ENCODE measurements at regions not wholly inside any gene's neighbourhood (a gene's known extent, or its start where the extent isn't known, plus 50 kb on each side); places are given as distances from the start of the nearest gene placed in this dataset.

DNA sequence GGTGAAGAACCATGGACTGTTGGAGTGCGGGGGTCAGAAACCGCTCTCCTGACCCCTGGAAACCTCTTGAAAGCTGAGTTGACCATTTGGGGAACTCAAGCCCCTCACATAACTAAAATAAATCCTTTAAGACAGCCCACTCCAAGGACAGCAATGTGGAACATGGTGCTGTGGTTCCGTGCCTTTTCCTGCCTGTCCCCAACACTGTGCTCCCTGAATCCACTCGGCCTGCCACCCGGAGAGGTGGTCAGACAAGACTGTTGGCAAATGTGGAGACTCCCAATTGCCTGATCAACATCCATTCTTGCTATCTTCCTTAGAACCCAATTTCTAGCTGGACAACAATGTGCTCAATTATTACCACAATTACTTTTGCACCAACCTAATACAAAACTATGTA is 286.0 kb downstream of the NPHP4 start:
- Histone ChIP-seq H3K4me3 (ENCODE audit: control insufficient read depth in 1 of 7, extremely low read depth in 1 of 7, insufficient read depth in 4 of 7, low read depth in 2 of 7, low read length in 6 of 7) (no peak overlapping the region), H3K27ac (ENCODE audit: insufficient read depth in 1 of 2, low read depth in 1 of 2, low read length in 2 of 2, poor library complexity in 1 of 2, severe bottlenecking in 2 of 2) (no peak overlapping the region), H3K27me3 (replicated peaks in 2 of 5; ENCODE audit: control insufficient read depth in 4 of 5, insufficient read depth in 5 of 5, low read length in 4 of 5) (peaks cover 0 to 5% (median 0%) of the 10 kb centered on the region in 5 experiments), H3K36me3 (ENCODE audit: control insufficient read depth in 4 of 4, insufficient read depth in 4 of 4, low read length in 3 of 4) (no peaks in the 10 kb centered on the region), H3K4me1 (ENCODE audit: control extremely low read depth in 1 of 4, control insufficient read depth in 4 of 4, insufficient read depth in 4 of 4, low read length in 3 of 4) (no peaks in the 10 kb centered on the region), H3K9me3 (ENCODE audit: control extremely low read depth in 1 of 5, control insufficient read depth in 4 of 5, insufficient read depth in 2 of 5, low read depth in 1 of 5, low read length in 4 of 5) (peaks cover 0 to 4% (median 0%) of the 10 kb centered on the region in 5 experiments)
- POLR2A ChIA-PET = no interaction called here
- CTCF ChIA-PET = no interaction called here
- DNase-seq = no peak
- 97% methylated on average over 5 of the region's 5 CpGs for WGBS (ENCODE audit: insufficient coverage)

- Histone ChIP-seq H3K4me1 (ENCODE audit: control extremely low read depth in 1 of 4, control insufficient read depth in 4 of 4, insufficient read depth in 4 of 4, low read length in 3 of 4) (no peaks in the 10 kb centered on the region), H3K4me3 (ENCODE audit: control insufficient read depth in 1 of 7, extremely low read depth in 1 of 7, insufficient read depth in 4 of 7, low read depth in 2 of 7, low read length in 6 of 7) (no peak overlapping the region), H3K9me3 (ENCODE audit: control extremely low read depth in 1 of 5, control insufficient read depth in 4 of 5, insufficient read depth in 2 of 5, low read depth in 1 of 5, low read length in 4 of 5) (peaks cover 0 to 4% (median 0%) of the 10 kb centered on the region in 5 experiments), H3K36me3 (ENCODE audit: control insufficient read depth in 4 of 4, insufficient read depth in 4 of 4, low read length in 3 of 4) (no peaks in the 10 kb centered on the region), H3K27me3 (replicated peaks in 2 of 5; ENCODE audit: control insufficient read depth in 4 of 5, insufficient read depth in 5 of 5, low read length in 4 of 5) (peaks cover 0 to 5% (median 0%) of the 10 kb centered on the region in 5 experiments), H3K27ac (ENCODE audit: insufficient read depth in 1 of 2, low read depth in 1 of 2, low read length in 2 of 2, poor library complexity in 1 of 2, severe bottlenecking in 2 of 2) (no peak overlapping the region)
- WGBS (ENCODE audit: insufficient coverage) = 97% methylated on average over 4 of the region's 10 CpGs
- CTCF ChIA-PET = no interaction called here
- POLR2A ChIA-PET = no interaction called here
- no peak for DNase-seq
These were observed 286.5 kb downstream of the NPHP4 start for GRCh38 chr1:5705751-5706150.

DNA sequence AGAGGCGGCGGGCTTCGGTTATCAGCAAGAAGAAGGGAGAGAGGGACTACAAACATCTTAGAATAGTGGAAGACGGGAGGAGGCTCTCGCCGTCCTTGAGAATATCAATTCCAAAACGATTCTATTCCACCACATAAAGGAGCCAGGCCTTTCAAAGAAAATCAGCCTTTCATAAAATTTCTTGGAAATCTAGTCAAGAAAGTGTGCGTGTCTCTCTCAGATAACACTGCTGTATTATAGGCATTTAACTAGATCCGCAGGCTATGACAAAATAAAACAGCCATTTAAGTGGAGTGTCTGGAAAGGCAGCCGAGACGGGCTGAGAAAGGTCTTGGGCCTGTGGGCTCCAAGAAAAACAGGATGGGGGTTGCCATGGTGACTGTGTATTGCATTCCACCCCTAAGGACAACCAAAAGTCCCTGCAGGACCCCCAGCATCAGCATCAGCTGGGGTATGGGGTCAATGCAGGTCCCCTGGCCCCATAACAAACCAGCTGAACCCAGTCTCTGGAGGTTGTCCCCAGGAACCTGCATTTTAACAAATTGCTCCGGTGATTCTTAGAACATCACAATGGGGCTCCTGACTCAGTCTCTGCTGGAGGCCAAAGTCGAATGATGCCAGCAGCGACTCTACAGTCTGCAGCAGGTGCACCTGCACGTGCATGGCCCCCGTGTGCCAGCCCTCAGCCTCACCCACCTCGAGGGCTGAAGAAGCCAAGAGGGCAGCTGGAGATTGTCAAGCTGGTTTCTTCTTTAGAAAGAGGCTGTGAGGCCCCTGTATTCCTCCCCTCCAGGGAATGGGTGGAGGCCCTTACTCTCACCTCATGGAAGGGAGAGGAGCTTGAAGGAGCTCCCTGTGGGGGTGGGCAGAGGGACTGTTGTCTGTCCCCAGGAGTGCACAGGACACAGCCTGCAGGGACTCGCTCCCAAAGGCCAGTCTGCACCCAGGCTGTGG is 287.4 kb downstream of the NPHP4 start:
- DNase-seq = no peak
- Histone ChIP-seq H3K36me3 (ENCODE audit: control insufficient read depth in 4 of 4, insufficient read depth in 4 of 4, low read length in 3 of 4) (no peaks in the 10 kb centered on the region), H3K9me3 (ENCODE audit: control extremely low read depth in 1 of 5, control insufficient read depth in 4 of 5, insufficient read depth in 2 of 5, low read depth in 1 of 5, low read length in 4 of 5) (no peaks in the 10 kb centered on the region), H3K27ac (ENCODE audit: insufficient read depth in 1 of 2, low read depth in 1 of 2, low read length in 2 of 2, poor library complexity in 1 of 2, severe bottlenecking in 2 of 2) (no peak overlapping the region), H3K27me3 (replicated peaks in 2 of 5; ENCODE audit: control insufficient read depth in 4 of 5, insufficient read depth in 5 of 5, low read length in 4 of 5) (peaks cover 0 to 5% (median 0%) of the 10 kb centered on the region in 5 experiments), H3K4me1 (ENCODE audit: control extremely low read depth in 1 of 4, control insufficient read depth in 4 of 4, insufficient read depth in 4 of 4, low read length in 3 of 4) (no peaks in the 10 kb centered on the region), H3K4me3 (ENCODE audit: control insufficient read depth in 1 of 7, extremely low read depth in 1 of 7, insufficient read depth in 4 of 7, low read depth in 2 of 7, low read length in 6 of 7) (no peak overlapping the region)
- ChIA-PET CTCF (no interaction called here), POLR2A (no interaction called here)
- WGBS (ENCODE audit: insufficient coverage) = 89% methylated on average over 15 of the region's 18 CpGs

DNA sequence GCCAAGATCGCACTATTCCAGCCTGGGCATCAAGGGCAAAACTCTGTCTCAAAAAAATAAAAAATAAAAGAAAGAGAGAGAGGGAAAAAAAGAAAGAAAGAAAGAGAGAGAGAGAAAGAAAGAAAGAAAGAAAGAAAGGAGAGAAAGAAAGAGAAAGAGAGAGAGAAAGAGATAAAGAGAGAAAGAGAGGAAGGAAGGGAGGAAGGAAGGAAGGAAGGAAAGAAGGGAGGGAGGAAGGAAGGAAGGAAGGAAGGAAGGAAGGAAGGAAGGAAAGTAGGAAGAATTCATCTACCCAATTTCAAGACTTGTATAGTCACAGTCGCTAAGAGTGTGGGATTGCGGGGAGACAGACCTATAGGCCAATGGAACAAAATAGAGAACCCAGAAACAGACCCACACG is 290.6 kb downstream of the NPHP4 start:
- Histone ChIP-seq H3K27me3 (replicated peaks in 2 of 5; ENCODE audit: control insufficient read depth in 4 of 5, insufficient read depth in 5 of 5, low read length in 4 of 5) (peaks cover 0 to 5% (median 0%) of the 10 kb centered on the region in 5 experiments), H3K9me3 (ENCODE audit: control extremely low read depth in 1 of 5, control insufficient read depth in 4 of 5, insufficient read depth in 2 of 5, low read depth in 1 of 5, low read length in 4 of 5) (no peaks in the 10 kb centered on the region), H3K27ac (ENCODE audit: insufficient read depth in 1 of 2, low read depth in 1 of 2, low read length in 2 of 2, poor library complexity in 1 of 2, severe bottlenecking in 2 of 2) (no peak overlapping the region), H3K36me3 (ENCODE audit: control insufficient read depth in 4 of 4, insufficient read depth in 4 of 4, low read length in 3 of 4) (no peaks in the 10 kb centered on the region), H3K4me1 (ENCODE audit: control extremely low read depth in 1 of 4, control insufficient read depth in 4 of 4, insufficient read depth in 4 of 4, low read length in 3 of 4) (peaks cover 0 to 8% (median 2%) of the 10 kb centered on the region in 4 experiments), H3K4me3 (ENCODE audit: control insufficient read depth in 1 of 7, extremely low read depth in 1 of 7, insufficient read depth in 4 of 7, low read depth in 2 of 7, low read length in 6 of 7) (no peak overlapping the region)
- CTCF ChIA-PET = no interaction called here
- 88% methylated on average over 3 of the region's 4 CpGs for WGBS (ENCODE audit: insufficient coverage)
- no peak for DNase-seq
- POLR2A ChIA-PET = no interaction called here

DNA sequence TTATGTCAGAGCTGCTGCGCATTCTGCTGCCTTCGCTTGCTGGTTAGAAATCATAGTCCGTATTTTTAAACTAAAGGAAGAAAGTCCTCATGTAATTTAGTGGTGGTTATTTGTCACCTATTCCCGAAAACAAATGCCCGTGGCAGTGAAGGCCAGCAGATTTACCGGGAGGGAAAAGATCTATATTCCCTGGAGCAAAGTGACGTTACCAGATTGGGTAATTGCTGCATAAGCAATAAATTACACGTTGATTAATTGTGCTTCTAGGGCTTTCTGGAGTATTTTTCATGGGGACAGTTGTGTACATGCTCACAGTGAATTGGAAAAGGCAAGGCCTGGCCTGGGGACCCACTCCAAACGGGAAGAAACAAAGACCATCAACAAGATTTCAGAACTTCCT is 298.7 kb downstream of the NPHP4 start:
- WGBS (ENCODE audit: insufficient coverage) = 95% methylated on average over 9 of the region's 9 CpGs
- no peak for DNase-seq
- H3K27ac ChIP-seq (ENCODE audit: insufficient read depth in 1 of 2, low read depth in 1 of 2, low read length in 2 of 2, poor library complexity in 1 of 2, severe bottlenecking in 2 of 2) = no peak overlapping the region
- H3K27me3 ChIP-seq (replicated peaks in 2 of 5; ENCODE audit: control insufficient read depth in 4 of 5, insufficient read depth in 5 of 5, low read length in 4 of 5) = peaks cover 0 to 10% (median 0%) of the 10 kb centered on the region in 5 experiments
- CTCF ChIA-PET = no interaction called here
- POLR2A ChIA-PET = no interaction called here
- H3K9me3 ChIP-seq (ENCODE audit: control extremely low read depth in 1 of 5, control insufficient read depth in 4 of 5, insufficient read depth in 2 of 5, low read depth in 1 of 5, low read length in 4 of 5) = no peaks in the 10 kb centered on the region
- no peaks in the 10 kb centered on the region for H3K36me3 ChIP-seq (ENCODE audit: control insufficient read depth in 4 of 4, insufficient read depth in 4 of 4, low read length in 3 of 4)
- no peak overlapping the region for H3K4me3 ChIP-seq (ENCODE audit: control insufficient read depth in 1 of 7, extremely low read depth in 1 of 7, insufficient read depth in 4 of 7, low read depth in 2 of 7, low read length in 6 of 7)
- H3K4me1 ChIP-seq (ENCODE audit: control extremely low read depth in 1 of 4, control insufficient read depth in 4 of 4, insufficient read depth in 4 of 4, low read length in 3 of 4) = peaks cover 0 to 8% (median 2%) of the 10 kb centered on the region in 4 experiments

- Histone ChIP-seq H3K4me1 (ENCODE audit: control extremely low read depth in 1 of 4, control insufficient read depth in 4 of 4, insufficient read depth in 4 of 4, low read length in 3 of 4) (peaks cover 0 to under 1% (median 0%) of the 10 kb centered on the region in 4 experiments), H3K27me3 (replicated peaks in 2 of 5; ENCODE audit: control insufficient read depth in 4 of 5, insufficient read depth in 5 of 5, low read length in 4 of 5) (peaks cover 0 to 10% (median 0%) of the 10 kb centered on the region in 5 experiments), H3K4me3 (ENCODE audit: control insufficient read depth in 1 of 7, extremely low read depth in 1 of 7, insufficient read depth in 4 of 7, low read depth in 2 of 7, low read length in 6 of 7) (no peak overlapping the region), H3K36me3 (ENCODE audit: control insufficient read depth in 4 of 4, insufficient read depth in 4 of 4, low read length in 3 of 4) (no peaks in the 10 kb centered on the region), H3K9me3 (ENCODE audit: control extremely low read depth in 1 of 5, control insufficient read depth in 4 of 5, insufficient read depth in 2 of 5, low read depth in 1 of 5, low read length in 4 of 5) (no peaks in the 10 kb centered on the region), H3K27ac (ENCODE audit: insufficient read depth in 1 of 2, low read depth in 1 of 2, low read length in 2 of 2, poor library complexity in 1 of 2, severe bottlenecking in 2 of 2) (no peak overlapping the region)
- POLR2A ChIA-PET = no interaction called here
- CTCF ChIA-PET = no interaction called here
- WGBS (ENCODE audit: insufficient coverage) = 100% methylated on average over 3 of the region's 6 CpGs
- no peak for DNase-seq
These were observed 299.6 kb downstream of the NPHP4 start for GRCh38 chr1:5692664-5693063.

DNA sequence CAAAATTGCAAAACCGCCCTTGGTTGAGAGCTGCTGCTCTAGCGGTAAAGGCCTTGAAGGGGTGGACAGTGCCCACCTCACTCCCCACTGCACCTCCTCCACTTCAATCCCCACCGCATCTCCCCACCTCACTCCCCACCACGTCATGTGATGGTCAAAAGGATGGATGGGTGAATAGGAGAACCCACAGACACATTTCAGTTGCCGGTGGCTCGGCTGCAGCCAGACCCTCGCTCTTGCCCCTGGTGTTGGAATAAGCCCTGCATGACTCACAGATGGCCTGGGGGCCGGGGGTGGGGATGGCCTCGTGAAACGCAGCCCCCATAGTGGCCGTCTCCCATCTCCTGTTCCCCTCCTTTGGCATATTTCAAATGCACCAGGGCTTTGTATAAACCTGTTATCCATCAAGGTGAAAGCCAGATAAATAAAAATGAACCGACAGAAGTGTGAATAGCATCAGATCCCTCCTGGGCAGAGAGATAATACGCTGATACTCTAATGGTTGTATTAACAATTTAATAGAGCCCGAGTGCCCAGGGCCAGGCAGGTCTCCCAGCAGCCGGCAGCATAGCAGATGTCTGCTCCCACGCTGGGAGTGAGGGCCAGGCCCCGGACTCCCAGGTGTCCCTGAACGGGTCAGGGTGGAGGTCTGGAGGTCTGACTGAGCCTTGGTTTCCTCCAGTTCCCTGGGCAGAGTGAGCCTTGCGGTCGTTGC is 300.3 kb downstream of the NPHP4 start:
- H3K27me3 ChIP-seq (replicated peaks in 2 of 5; ENCODE audit: control insufficient read depth in 4 of 5, insufficient read depth in 5 of 5, low read length in 4 of 5) = peaks cover 0 to 15% (median 0%) of the 10 kb centered on the region in 5 experiments
- no peaks in the 10 kb centered on the region for H3K4me1 ChIP-seq (ENCODE audit: control extremely low read depth in 1 of 4, control insufficient read depth in 4 of 4, insufficient read depth in 4 of 4, low read length in 3 of 4)
- no peak overlapping the region for H3K27ac ChIP-seq (ENCODE audit: insufficient read depth in 1 of 2, low read depth in 1 of 2, low read length in 2 of 2, poor library complexity in 1 of 2, severe bottlenecking in 2 of 2)
- POLR2A ChIA-PET = no interaction called here
- 94% methylated on average over 17 of the region's 20 CpGs for WGBS (ENCODE audit: insufficient coverage)
- CTCF ChIA-PET = no interaction called here
- H3K36me3 ChIP-seq (ENCODE audit: control insufficient read depth in 4 of 4, insufficient read depth in 4 of 4, low read length in 3 of 4) = no peaks in the 10 kb centered on the region
- H3K4me3 ChIP-seq (ENCODE audit: control insufficient read depth in 1 of 7, extremely low read depth in 1 of 7, insufficient read depth in 4 of 7, low read depth in 2 of 7, low read length in 6 of 7) = no peak overlapping the region
- no peaks in the 10 kb centered on the region for H3K9me3 ChIP-seq (ENCODE audit: control extremely low read depth in 1 of 5, control insufficient read depth in 4 of 5, insufficient read depth in 2 of 5, low read depth in 1 of 5, low read length in 4 of 5)
- no peak for DNase-seq
